Adrenal gland (tissue), 5 donors: ENCODE measurements at regions not wholly inside any gene's neighbourhood (a gene's known extent, or its start where the extent isn't known, plus 50 kb on each side); places are given as distances from the start of the nearest gene placed in this dataset.

Source experiments
- CTCF ChIP-seq, 6 experiments: fragments of 450-650 bp in 4 of 6; fragments of 200-600 bp in 2 of 6; sonication (generic) in 1 of 6; IDR thresholded peaks; 1 replicate in 5 of 6; 2 replicates in 1 of 6; pipeline versions ENCODE4 v1.5.1 to v1.8.0; 2016 to 2021; ENCODE audit warnings: antibody characterized with exemption in 6 of 6, mild to moderate bottlenecking in 2 of 6, moderate library complexity in 1 of 6
- POLR2A ChIP-seq, 2 donors: fragments of 450-650 bp; IDR thresholded peaks; one replicate each; pipeline ENCODE4 v1.6.1; 2017; ENCODE audit warnings: antibody characterized with exemption in 2 of 2, mild to moderate bottlenecking in 2 of 2, moderate library complexity in 1 of 2
- donor health status: DM: no; HTN: no; CAD: no.

- TF ChIP-seq CTCF (IDR thresholded peaks at IDR 0.05), result no peak
- no peak for TF ChIP-seq POLR2A (IDR thresholded peaks at IDR 0.05)
These were observed 349.8 kb downstream of the CDC5L start for GRCh38 chr6:44737341-44737740.
